GM18909 (cell line): ENCODE measurements at regions not wholly inside any gene's neighbourhood (a gene's known extent, or its start where the extent isn't known, plus 50 kb on each side); places are given as distances from the start of the nearest gene placed in this dataset.

Experiments
- ATAC-seq: cut with Tn5 transposase; IDR thresholded peaks from one replicate; pipeline ENCODE4 v1.9.1; 2021; ENCODE audit warnings: mild to moderate bottlenecking; ENCODE audit not compliant: unreplicated experiment, poor library complexity

GRCh38 chr6:87912102-87912501 lies 135.5 kb upstream of the SPACA1 start:
- no peak for ATAC-seq

- ATAC-seq = no peak
These were observed 137.8 kb upstream of the SPACA1 start for GRCh38 chr6:87909849-87910248.

GRCh38 chr6:87908978-87909811 lies 138.4 kb upstream of the SPACA1 start:
- ATAC-seq = no peak

- peak; percentile 50 for ATAC-seq
These were observed 140.1 kb upstream of the SPACA1 start for GRCh38 chr6:87907521-87907920.

GRCh38 chr6:87905101-87905641 lies 142.5 kb upstream of the SPACA1 start:
- ATAC-seq = peak; percentile 90

GRCh38 chr6:87904011-87904410 lies 143.6 kb upstream of the SPACA1 start:
- ATAC-seq = no peak

- ATAC-seq = no peak
These were observed 144.3 kb upstream of the SPACA1 start for GRCh38 chr6:87903323-87903722.

- no peak for ATAC-seq
These were observed 145.3 kb upstream of the SPACA1 start for GRCh38 chr6:87902383-87902782.

- no peak for ATAC-seq
These were observed 146.0 kb upstream of the SPACA1 start for GRCh38 chr6:87901613-87902012.

GRCh38 chr6:87900160-87900698 lies 147.4 kb upstream of the SPACA1 start:
- no peak for ATAC-seq

GRCh38 chr6:87899499-87900147 lies 148.0 kb upstream of the SPACA1 start:
- ATAC-seq = no peak

GRCh38 chr6:87897663-87898062 lies 150.0 kb upstream of the SPACA1 start:
- ATAC-seq = no peak

- ATAC-seq = no peak
These were observed 150.6 kb upstream of the SPACA1 start for GRCh38 chr6:87897013-87897412.

- no peak for ATAC-seq
These were observed 160.4 kb upstream of the SPACA1 start for GRCh38 chr6:87887266-87887665.

- ATAC-seq = no peak
These were observed 163.4 kb upstream of the SPACA1 start for GRCh38 chr6:87884203-87884602.

GRCh38 chr6:87881342-87881895 lies 166.2 kb upstream of the SPACA1 start:
- no peak for ATAC-seq

GRCh38 chr6:87879132-87879861 lies 168.3 kb upstream of the SPACA1 start:
- ATAC-seq = no peak

- no peak for ATAC-seq
These were observed 171.9 kb upstream of the SPACA1 start for GRCh38 chr6:87875781-87876180.

GRCh38 chr6:87873556-87873955 lies 171.5 kb upstream of the AKIRIN2 start:
- ATAC-seq = no peak

- ATAC-seq = no peak
These were observed 168.5 kb upstream of the AKIRIN2 start for GRCh38 chr6:87870556-87870955.
